Liver (tissue), 8 donors: ENCODE measurements at regions not wholly inside any gene's neighbourhood (a gene's known extent, or its start where the extent isn't known, plus 50 kb on each side); places are given as distances from the start of the nearest gene placed in this dataset.

ENCODE experiments used
- DNase-seq: peaks from one replicate; pipeline ENCODE4 v3.0.0-alpha.2; 2017; ENCODE audit warnings: low spot score
- H3K27ac ChIP-seq, 2 donors: one replicate each; pipeline ENCODE4 v1.7.0; 2013; ENCODE audit warnings: inconsistent platforms in 2 of 2, low read length in 2 of 2, control low read depth in 1 of 2, low read depth in 1 of 2, mild to moderate bottlenecking in 1 of 2
- H3K27me3 ChIP-seq, 4 donors: one replicate each; pipeline versions ENCODE4 v1.6.1 to v1.7.0; 2013; ENCODE audit warnings: low read length in 3 of 4, inconsistent platforms in 1 of 4, mild to moderate bottlenecking in 1 of 4, moderate library complexity in 1 of 4; ENCODE audit not compliant: control insufficient read depth in 4 of 4, insufficient read depth in 4 of 4
- H3K36me3 ChIP-seq, 4 donors: one replicate each; pipeline versions ENCODE4 v1.6.1 to v1.7.0; 2013; ENCODE audit warnings: low read length in 3 of 4, mild to moderate bottlenecking in 3 of 4, low read depth in 1 of 4, moderate library complexity in 1 of 4; ENCODE audit not compliant: control insufficient read depth in 4 of 4, insufficient read depth in 3 of 4
- H3K4me1 ChIP-seq, 4 donors: one replicate each; pipeline versions ENCODE4 v1.6.1 to v1.7.0; 2013; ENCODE audit warnings: low read length in 3 of 4, mild to moderate bottlenecking in 3 of 4, moderate library complexity in 1 of 4; ENCODE audit not compliant: control insufficient read depth in 4 of 4, insufficient read depth in 4 of 4
- H3K4me3 ChIP-seq, 3 donors: one replicate each; pipeline versions ENCODE4 v1.6.1 to v1.7.0; 2013; ENCODE audit warnings: low read length in 3 of 3, control low read depth in 1 of 3, low read depth in 1 of 3, mild to moderate bottlenecking in 1 of 3
- H3K9ac ChIP-seq, 2 donors: one replicate each; pipeline ENCODE4 v1.7.0; 2013; ENCODE audit warnings: low read length in 2 of 2, mild to moderate bottlenecking in 2 of 2, moderate library complexity in 2 of 2, control low read depth in 1 of 2, low read depth in 1 of 2
- H3K9me3 ChIP-seq, 4 donors: one replicate each; pipeline versions ENCODE4 v1.6.1 to v1.7.0; 2013; ENCODE audit warnings: low read length in 3 of 4; ENCODE audit not compliant: control insufficient read depth in 4 of 4
- ATF3 ChIP-seq: IDR thresholded peaks from 2 replicates; pipeline ENCODE4 v1.6.1; 2016; ENCODE audit warnings: antibody characterized with exemption
- CTCF ChIP-seq: fragments of 150-350 bp; IDR thresholded peaks from 2 replicates; pipeline ENCODE4 v1.5.1; 2017; ENCODE audit warnings: improper control_type of control experiment, low read depth, low read length; ENCODE audit not compliant: missing input control
- FOXA1 ChIP-seq: IDR thresholded peaks from 2 replicates; pipeline ENCODE4 v1.6.1; 2016; ENCODE audit warnings: antibody characterized with exemption
- FOXA2 ChIP-seq: IDR thresholded peaks from 2 replicates; pipeline ENCODE4 v1.6.1; 2016; ENCODE audit warnings: antibody characterized with exemption
- GABPA ChIP-seq, 2 donors: IDR thresholded peaks in 1 of 2; conservative IDR thresholded peaks in 1 of 2; 2 replicates each; pipeline ENCODE4 v1.6.1; 2016; ENCODE audit warnings: antibody characterized with exemption in 2 of 2, mild to moderate bottlenecking in 1 of 2, moderate library complexity in 1 of 2
- HNF4A ChIP-seq, 2 donors: conservative IDR thresholded peaks; 2 replicates each; pipeline ENCODE4 v1.6.1; 2016; ENCODE audit warnings: antibody characterized with exemption in 2 of 2, mild to moderate bottlenecking in 2 of 2
- HNF4G ChIP-seq: IDR thresholded peaks from 2 replicates; pipeline ENCODE4 v1.6.1; 2016; ENCODE audit warnings: antibody characterized with exemption
- JUND ChIP-seq, 2 donors: IDR thresholded peaks; 2 replicates each; pipeline ENCODE4 v1.6.1; 2016; ENCODE audit warnings: antibody characterized with exemption in 2 of 2
- NR2F2 ChIP-seq: IDR thresholded peaks from 2 replicates; pipeline ENCODE4 v1.6.1; 2016; ENCODE audit warnings: antibody characterized with exemption
- RAD21 ChIP-seq, 2 donors: IDR thresholded peaks; 2 replicates each; pipeline ENCODE4 v1.6.1; 2016; ENCODE audit warnings: antibody characterized with exemption in 2 of 2, mild to moderate bottlenecking in 2 of 2
- REST ChIP-seq: IDR thresholded peaks from 2 replicates; pipeline ENCODE4 v1.6.1; 2016; ENCODE audit warnings: antibody characterized with exemption, mild to moderate bottlenecking
- RXRA ChIP-seq, 2 donors: IDR thresholded peaks; 2 replicates each; pipeline ENCODE4 v1.6.1; 2017 to 2018; ENCODE audit warnings: antibody characterized with exemption in 2 of 2, mild to moderate bottlenecking in 1 of 2
- SP1 ChIP-seq: IDR thresholded peaks from 2 replicates; pipeline ENCODE4 v1.6.1; 2018; ENCODE audit warnings: antibody characterized with exemption, mild to moderate bottlenecking
- TAF1 ChIP-seq: conservative IDR thresholded peaks from 2 replicates; pipeline ENCODE4 v1.6.1; 2016; ENCODE audit warnings: antibody characterized with exemption, mild to moderate bottlenecking
- YY1 ChIP-seq: IDR thresholded peaks from 2 replicates; pipeline ENCODE4 v1.6.1; 2016; ENCODE audit warnings: antibody characterized with exemption, mild to moderate bottlenecking
- ZBTB33 ChIP-seq: IDR thresholded peaks from 2 replicates; pipeline ENCODE4 v1.6.1; 2016; ENCODE audit warnings: antibody characterized with exemption
- whole genome bisulfite sequencing: extraction: QIAGEN DNeasy Blood & Tissue Kit; methylation state at CpG from one replicate; pipeline ENCODE4 v1.1.7; 2013; 5-methylcytosine and 5-hydroxymethylcytosine counted together
- TF ChIP-seq, protein P1 (sequence below): IDR thresholded peaks from 2 replicates; pipeline ENCODE4 v1.6.1; 2016; ENCODE audit warnings: antibody characterized with exemption
- donor health status: healthy.
- donor health status: healthy.
- donor health status: healthy.
- donor health status: healthy.
- donor health status: healthy.

DNA sequence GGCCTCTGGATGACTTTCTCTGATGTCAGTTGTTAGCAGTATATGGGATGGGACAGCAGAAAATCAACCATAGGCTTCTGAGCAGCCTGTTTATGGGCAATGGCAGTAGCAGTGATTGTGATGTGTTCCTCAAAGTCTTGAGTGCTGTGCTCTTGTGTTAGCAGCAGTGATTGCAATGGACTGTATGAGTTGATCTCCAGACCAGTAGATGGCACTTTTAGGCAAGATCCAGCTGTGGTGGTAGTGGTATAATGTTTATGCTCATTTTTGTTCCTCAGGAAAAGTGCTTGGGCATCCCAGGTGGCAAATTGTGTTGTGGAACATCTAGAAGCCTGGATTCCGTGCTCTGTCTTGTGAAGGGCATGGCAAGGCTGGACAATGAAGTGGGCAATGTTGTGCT lies 181.6 kb upstream of the SYNCRIP start:
- no peak overlapping the region for H3K27ac ChIP-seq
- peaks cover 0 to 7% (median 6%) of the 10 kb centered on the region in 4 donors for H3K9me3 ChIP-seq
- H3K4me3 ChIP-seq = no peak overlapping the region
- no peak for DNase-seq
- H3K4me1 ChIP-seq = no peaks in the 10 kb centered on the region
- TF ChIP-seq GABPA (IDR thresholded peaks at IDR 0.05 in 1 of 2, conservative IDR thresholded peaks at IDR 0.05 in 1 of 2) (no peak), FOXA2 (no peak), FOXA1 (no peak), YY1 (no peak), HNF4A (conservative IDR thresholded peaks at IDR 0.05) (no peak), ATF3 (no peak), HNF4G (no peak), RAD21 (IDR thresholded peaks at IDR 0.05) (no peak), SP1 (no peak), RXRA (IDR thresholded peaks at IDR 0.05) (no peak), REST (no peak), JUND (IDR thresholded peaks at IDR 0.05) (no peak), CTCF (no peak), ZBTB33 (no peak)
- TF ChIP-seq, protein P1, sequence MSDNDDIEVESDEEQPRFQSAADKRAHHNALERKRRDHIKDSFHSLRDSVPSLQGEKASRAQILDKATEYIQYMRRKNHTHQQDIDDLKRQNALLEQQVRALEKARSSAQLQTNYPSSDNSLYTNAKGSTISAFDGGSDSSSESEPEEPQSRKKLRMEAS = no peak
- no peaks in the 10 kb centered on the region for H3K36me3 ChIP-seq
- no peak overlapping the region for H3K9ac ChIP-seq
- WGBS = 76% methylated on average over 1 of the region's 1 CpG
- no peaks in the 10 kb centered on the region for H3K27me3 ChIP-seq

DNA sequence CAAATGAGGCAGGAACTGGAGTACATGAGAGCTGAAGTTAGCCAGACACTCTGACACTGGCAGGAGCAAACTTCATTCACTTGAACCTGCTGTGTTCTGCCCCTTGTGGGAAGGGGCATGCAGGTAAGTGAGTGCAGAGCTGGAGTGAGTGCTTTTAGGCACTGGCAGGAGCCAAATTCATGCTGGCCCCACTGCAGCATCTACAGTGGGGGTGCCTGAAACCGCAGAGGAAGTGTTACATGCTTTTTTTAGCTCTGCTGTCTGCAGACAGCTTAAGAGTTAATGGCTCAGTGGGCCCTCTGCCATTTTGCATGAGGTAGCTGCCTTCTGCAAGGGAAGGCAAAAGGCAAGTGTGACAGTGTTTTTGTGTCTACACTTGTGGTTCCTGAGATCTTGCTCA lies 167.9 kb upstream of the SYNCRIP start:
- Histone ChIP-seq H3K27ac (no peak overlapping the region), H3K4me3 (no peak overlapping the region), H3K36me3 (no peaks in the 10 kb centered on the region), H3K27me3 (peaks cover 0 to 3% (median 0%) of the 10 kb centered on the region in 4 donors), H3K4me1 (no peaks in the 10 kb centered on the region), H3K9me3 (peaks cover 0 to 5% (median 3%) of the 10 kb centered on the region in 4 donors), H3K9ac (no peak overlapping the region)
- 61% methylated on average over 1 of the region's 1 CpG for WGBS
- no peak for DNase-seq
- TF ChIP-seq YY1 (no peak), RAD21 (IDR thresholded peaks at IDR 0.05) (no peak), GABPA (IDR thresholded peaks at IDR 0.05 in 1 of 2, conservative IDR thresholded peaks at IDR 0.05 in 1 of 2) (no peak), ATF3 (no peak), JUND (IDR thresholded peaks at IDR 0.05) (no peak), TAF1 (no peak), FOXA1 (no peak), RXRA (IDR thresholded peaks at IDR 0.05) (no peak), HNF4A (conservative IDR thresholded peaks at IDR 0.05) (no peak), FOXA2 (no peak), REST (no peak), ZBTB33 (no peak), NR2F2 (no peak)
- TF ChIP-seq, protein P1 = no peak
